GM06990 (cell line): ENCODE measurements at regions not wholly inside any gene's neighbourhood (a gene's known extent, or its start where the extent isn't known, plus 50 kb on each side); places are given as distances from the start of the nearest gene placed in this dataset.

Source experiments
- DNase-seq: peaks from one replicate; pipeline ENCODE4 v3.0.0-alpha.2; 2011; ENCODE audit not compliant: insufficient read length; ENCODE audit errors: extremely low read depth
- H3K27me3 ChIP-seq: replicated peaks from 2 replicates; pipeline ENCODE4 v1.6.0; 2011; ENCODE audit warnings: low read length; ENCODE audit not compliant: control insufficient read depth, insufficient read depth
- H3K36me3 ChIP-seq: 2 replicates; pipeline ENCODE4 v1.5.1; 2011; ENCODE audit warnings: low read length; ENCODE audit not compliant: control insufficient read depth, insufficient read depth
- H3K4me3 ChIP-seq: replicated peaks from 2 replicates; pipeline ENCODE4 v1.5.1; 2011; ENCODE audit warnings: low read depth, mild to moderate bottlenecking, control low read depth, low read length
- TF ChIP-seq, protein P1 (sequence below): IDR thresholded peaks from 2 replicates; pipeline ENCODE4 v1.5.1; 2011; ENCODE audit warnings: low read length, control low read depth, mild to moderate bottlenecking, inconsistent platforms; ENCODE audit not compliant: insufficient read depth, poor library complexity, severe bottlenecking

DNA sequence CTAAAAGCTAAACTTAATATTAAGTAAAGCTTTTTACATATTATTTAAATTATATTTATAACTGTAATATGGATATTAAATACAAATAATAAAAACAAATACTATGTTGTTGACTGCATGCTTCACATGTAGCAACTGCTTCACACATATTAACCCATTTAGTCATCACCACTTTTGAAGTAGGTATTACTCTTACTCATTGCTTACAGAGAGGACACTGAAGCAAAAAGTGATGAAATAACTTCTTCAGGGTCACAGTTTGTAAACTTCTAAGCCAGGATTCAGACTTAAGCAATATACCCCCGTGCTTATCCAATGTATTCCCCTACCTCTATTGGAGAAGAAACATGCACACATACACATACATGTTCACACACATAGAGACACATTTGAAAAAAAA lies 166.6 kb downstream of the DKK2 start:
- no peak for DNase-seq
- Histone ChIP-seq H3K27me3 (no peaks in the 10 kb centered on the region), H3K4me3 (no peak overlapping the region), H3K36me3 (no peaks in the 10 kb centered on the region)
- TF ChIP-seq, protein P1, sequence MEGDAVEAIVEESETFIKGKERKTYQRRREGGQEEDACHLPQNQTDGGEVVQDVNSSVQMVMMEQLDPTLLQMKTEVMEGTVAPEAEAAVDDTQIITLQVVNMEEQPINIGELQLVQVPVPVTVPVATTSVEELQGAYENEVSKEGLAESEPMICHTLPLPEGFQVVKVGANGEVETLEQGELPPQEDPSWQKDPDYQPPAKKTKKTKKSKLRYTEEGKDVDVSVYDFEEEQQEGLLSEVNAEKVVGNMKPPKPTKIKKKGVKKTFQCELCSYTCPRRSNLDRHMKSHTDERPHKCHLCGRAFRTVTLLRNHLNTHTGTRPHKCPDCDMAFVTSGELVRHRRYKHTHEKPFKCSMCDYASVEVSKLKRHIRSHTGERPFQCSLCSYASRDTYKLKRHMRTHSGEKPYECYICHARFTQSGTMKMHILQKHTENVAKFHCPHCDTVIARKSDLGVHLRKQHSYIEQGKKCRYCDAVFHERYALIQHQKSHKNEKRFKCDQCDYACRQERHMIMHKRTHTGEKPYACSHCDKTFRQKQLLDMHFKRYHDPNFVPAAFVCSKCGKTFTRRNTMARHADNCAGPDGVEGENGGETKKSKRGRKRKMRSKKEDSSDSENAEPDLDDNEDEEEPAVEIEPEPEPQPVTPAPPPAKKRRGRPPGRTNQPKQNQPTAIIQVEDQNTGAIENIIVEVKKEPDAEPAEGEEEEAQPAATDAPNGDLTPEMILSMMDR = no peak

DNA sequence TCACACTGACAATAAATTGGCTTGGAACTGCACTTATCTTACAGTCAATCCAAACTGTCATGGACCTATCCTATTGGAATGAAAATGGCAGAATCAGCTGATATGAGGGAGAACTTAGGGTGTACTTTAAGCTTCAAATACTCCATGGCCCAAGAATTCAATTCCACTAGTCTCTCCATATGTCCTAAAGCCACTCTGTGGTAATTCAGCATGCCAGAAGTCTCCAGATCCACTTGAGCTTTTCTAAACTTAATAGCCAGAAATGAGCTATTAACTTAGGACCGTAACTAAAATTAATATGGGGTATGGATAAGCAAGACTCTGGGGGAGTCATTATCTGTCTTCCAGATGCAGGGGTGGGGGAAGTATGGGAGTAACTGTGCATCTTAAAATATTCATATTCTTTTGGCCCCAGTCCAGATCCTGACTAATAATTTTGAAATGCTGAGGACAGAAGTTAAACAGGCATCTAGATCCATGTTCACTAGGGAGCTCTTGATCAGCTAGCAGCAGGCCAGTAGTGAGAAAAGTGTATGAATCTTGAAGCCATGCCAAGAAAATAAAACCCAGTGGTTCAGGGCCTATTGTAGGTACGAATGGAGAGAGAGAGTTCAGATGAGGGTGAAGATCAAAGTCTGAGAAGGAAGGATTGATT lies 167.6 kb downstream of the DKK2 start:
- Histone ChIP-seq H3K36me3 (no peaks in the 10 kb centered on the region), H3K4me3 (no peak overlapping the region), H3K27me3 (no peaks in the 10 kb centered on the region)
- TF ChIP-seq, protein P1 = no peak
- DNase-seq = no peak

DNA sequence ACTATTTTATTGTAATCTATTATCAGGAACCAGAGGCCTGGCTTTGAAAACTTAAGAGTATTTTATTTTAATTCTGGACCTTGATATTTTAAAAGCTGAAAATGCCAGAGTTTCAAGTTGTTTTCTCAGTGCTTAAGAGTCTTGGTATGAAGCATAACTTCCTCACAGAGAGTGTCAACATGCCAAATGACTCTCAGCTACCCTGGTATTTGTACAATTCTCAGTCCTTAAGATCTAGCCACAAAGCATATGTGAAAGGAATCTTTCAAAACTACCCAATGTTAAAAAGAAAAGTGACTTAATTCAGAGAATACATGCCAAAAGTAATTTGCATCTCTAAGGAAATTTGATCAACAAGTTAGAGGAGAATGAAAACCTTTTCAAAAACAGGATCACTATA lies 171.9 kb downstream of the DKK2 start:
- Histone ChIP-seq H3K36me3 (no peaks in the 10 kb centered on the region), H3K4me3 (no peak overlapping the region), H3K27me3 (no peaks in the 10 kb centered on the region)
- DNase-seq = no peak
- TF ChIP-seq, protein P1 = no peak

DNA sequence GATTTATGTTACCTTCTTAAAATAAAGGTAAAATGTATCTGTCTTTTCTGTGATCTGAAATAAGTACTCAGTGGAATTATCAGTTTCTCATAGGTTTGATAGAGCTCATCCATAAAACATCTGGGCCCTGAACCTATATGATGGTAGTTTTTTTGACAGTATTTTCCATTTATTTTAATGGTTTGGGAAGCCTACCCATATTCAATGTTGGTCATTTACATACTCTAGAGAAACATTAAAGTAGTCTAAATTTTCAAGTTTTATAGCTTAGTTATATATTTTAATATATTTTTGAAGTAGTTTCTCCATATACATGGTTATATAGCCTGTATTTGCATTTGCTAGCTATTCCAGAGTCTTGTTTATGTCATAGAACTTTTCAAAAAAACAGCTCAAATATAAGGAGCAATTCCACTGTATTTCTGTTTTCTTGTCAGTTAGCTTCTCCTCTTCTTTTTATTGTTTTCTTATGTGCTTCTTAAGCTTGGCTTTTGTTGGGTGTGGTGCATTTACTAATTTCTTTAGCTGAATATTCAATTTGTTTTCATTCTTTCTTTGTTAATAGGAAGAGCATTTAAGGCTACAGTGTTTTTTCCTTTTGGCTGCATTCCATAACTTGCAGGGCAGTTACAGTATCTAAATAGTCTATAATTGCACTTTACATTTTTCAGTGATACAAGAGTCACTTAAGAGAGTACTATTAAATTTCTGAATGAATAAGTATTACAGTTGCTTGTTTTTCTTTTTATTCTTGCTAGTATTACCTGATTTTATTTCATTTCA lies 181.4 kb downstream of the DKK2 start:
- no peaks in the 10 kb centered on the region for H3K36me3 ChIP-seq
- H3K4me3 ChIP-seq = no peak overlapping the region
- TF ChIP-seq, protein P1 = no peak
- no peaks in the 10 kb centered on the region for H3K27me3 ChIP-seq
- no peak for DNase-seq

DNA sequence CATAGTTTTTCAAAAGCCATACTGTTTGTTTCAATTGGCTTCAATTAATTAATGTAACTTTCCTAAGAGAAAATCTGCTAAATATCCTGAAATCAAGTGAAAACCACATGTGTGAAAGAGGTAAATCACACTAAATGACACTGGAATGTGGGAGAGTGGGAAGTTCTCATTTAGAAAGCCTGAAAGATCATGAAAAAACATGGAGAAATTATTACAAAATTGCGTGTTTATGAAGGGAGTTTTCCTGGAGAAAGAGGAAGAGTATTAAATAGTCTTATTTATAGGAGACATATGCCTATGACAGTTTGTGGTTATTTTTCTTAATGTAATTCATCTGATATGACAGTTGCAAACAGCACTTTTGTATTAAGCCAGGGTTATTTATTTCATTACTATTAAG lies 183.7 kb downstream of the DKK2 start:
- Histone ChIP-seq H3K4me3 (no peak overlapping the region), H3K27me3 (no peaks in the 10 kb centered on the region), H3K36me3 (no peaks in the 10 kb centered on the region)
- no peak for DNase-seq
- TF ChIP-seq, protein P1 = no peak
